ENCODE measurements at regions not wholly inside any gene's neighbourhood (a gene's known extent, or its start where the extent isn't known, plus 50 kb on each side); places are given as distances from the start of the nearest gene placed in this dataset.
"Not testable (repeated sequence)": the region's sequence is repeated elsewhere in the genome, so short reads cannot be mapped to it uniquely, and the experiment has no call there.

DNA sequence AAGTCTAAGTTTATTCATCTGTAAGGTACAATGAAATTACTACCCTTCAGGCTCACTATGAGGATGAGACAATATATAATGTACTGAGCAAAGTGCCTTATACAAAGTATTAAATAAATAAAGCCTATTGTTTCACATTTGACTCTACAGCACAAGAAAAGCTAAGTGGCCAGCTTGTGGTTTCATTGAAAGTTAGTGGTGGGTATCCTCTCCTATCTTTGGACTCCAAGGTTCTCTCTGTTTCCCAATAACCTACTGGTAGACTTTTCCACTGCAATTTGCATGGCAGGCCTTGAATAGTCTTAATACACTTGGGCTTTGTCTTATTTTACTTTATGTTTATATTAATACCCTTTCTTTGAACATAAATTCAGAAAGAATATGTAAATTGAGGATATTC is 262.7 kb downstream of the DEPDC1B start:
- no peak for DNase-seq

DNA sequence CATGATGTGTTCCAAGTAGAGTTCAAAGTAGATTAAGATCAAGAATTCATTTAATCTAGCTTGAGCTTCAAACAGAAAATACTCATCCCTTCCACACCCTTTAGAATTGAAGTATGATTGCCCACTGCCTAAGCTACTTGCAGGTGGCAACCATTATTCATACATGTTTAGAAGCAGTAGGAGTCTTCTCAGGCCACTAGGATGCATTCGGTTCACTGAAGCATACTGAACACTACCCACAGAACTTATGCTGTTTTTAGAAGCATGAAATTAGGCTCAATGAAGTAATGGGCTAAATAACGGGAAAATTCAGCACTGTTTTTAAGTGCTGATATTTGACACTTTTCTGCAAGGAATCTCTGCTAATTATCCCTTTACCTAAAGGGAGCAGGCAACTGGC is 263.4 kb downstream of the DEPDC1B start:
- DNase-seq, result no peak

DNA sequence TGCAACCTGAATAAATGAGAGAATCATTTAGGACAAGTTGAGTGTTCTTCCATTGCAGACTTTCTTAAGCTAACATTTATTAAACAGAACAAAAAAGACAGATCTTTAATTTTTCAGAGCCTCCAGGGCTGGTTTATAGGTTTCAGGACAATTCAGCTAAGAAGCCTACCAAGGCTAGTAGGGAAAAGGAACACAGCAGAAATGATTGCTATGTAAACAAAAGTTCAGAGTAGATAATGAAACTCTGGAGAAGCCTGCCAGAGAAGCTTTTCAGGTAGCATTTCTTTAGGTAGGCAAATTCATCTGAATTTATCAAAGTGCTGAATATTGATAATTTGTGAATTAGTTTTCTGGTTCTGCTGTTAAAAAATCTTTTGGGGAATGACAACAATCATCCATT is 264.2 kb downstream of the DEPDC1B start:
- no peak for DNase-seq

DNA sequence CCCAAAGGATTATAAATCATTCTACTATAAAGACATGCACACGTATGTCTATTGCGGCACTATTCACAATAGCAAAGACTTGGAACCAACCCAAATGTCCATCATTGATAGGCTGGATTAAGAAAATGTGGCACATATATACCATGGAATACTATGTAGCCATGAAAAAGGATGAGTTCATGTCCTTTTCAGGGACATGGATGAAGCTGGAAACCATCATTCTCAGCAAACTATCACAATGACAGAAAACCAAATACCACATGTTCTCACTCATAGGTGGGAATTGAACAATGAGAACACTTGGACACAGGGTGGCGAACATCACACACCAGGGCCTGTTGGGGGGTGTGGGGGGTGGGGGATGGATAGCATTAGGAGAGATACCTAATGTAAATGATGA is 273.8 kb downstream of the DEPDC1B start:
- DNase-seq, result not testable (repeated sequence)

DNA sequence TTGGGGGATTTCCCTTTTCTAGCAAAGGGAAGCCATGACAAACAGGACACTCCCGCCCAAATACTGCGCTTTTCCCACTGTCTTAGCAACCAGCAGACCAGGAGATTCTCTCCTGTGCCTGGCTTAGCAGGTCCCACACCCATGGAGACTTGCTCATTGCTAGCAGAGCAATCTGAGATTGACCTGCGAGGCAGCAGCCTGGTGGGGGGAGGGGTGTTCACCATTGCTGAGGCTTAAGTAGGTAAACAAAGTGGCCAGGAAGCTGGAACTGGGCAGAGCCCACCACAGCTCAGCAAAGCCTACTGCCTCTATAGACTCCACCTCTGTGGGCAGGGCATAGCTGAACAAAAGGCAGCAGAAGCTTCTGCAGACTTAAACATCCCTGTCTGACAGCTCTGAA is 279.2 kb downstream of the DEPDC1B start:
- DNase-seq, result not testable (repeated sequence)

DNA sequence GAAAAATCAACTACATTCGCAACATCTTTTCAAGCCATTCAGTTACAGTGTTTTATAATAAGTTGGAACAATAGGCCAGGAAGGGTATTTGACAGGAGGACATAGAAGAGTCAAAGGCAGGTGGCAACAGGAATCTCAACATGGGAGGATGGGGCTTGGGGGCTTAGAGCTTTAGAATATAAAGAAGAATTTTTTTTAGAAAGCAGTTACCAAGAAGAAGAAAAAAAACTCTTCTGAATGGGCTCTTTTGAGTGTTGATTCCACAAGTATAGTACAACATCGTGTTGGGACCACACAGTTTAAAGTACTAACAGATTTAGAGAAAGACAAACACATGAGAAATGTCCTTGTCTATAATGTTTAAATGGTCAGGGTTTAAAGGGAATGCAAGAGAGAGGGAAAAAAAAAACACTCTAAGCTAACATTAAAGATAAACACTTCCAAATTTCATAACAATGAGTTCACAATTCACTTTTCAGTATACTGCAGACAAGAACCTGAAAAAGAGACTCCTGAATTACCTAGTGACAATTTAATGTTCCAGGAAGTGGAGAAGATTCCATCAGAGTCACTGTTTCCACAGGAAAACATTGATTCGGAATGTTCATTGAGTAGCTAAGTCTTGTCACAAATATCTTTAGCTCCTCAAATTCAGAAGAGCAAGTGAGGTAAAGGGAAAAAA is 282.3 kb downstream of the DEPDC1B start:
- no peak for DNase-seq

DNA sequence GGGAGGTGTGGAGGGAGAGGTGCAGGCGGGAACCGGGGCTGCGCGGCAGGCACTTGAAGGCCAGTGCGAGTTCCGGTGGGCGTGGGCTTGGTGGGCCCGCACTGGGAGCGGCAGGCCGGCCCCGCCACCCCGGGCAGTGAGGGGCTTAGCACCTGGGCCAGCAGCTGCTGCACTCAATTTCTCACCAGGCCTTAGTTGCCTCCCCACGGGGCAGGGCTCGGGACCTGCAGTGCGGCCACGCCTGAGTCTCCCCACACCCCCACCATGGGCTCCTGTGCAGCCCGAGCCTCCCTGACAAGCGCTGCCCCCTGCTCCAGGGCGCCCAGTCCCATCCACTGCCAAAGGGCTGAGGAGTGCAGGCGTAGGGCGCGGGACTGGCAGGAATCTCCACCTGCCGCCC is 284.5 kb downstream of the DEPDC1B start:
- no peak for DNase-seq

DNA sequence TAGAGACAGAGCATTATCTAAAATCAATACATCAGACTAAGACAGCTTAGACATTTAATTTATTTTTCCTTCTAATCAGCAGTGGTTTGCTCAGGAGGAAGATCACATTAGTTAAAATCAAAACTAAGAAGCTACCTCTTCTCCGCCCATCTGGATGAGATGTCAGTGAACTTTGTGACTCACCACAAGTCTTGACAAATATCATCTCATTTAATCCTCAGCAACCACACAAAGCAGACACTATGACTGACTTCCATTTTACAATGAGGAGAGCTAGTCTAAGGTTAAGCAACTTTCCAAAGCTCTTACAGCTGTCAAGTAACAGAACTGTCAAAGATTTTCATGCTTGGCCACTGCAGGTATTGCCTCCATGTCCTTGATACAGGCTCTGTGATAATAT is 289.5 kb downstream of the DEPDC1B start:
- no peak for DNase-seq

DNA sequence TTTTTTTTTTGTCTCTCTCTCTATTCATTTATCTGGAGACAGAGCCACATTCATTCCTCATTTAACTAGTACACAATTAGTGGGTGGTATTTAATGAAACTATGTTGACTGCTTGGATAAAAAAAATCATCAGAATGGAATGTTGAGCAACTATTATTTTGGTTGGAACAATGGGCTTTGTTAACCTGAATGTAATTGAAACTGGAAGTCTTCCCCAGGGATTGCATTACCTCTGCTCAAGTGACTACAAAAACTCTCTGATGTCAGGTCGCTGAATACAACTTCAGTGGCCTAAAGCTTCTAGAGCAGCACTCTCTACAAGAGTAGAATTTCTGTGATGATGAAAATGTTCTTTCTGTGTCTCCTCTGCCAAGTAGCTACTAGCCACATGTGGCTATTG is 295.8 kb downstream of the DEPDC1B start:
- no peak for DNase-seq

DNA sequence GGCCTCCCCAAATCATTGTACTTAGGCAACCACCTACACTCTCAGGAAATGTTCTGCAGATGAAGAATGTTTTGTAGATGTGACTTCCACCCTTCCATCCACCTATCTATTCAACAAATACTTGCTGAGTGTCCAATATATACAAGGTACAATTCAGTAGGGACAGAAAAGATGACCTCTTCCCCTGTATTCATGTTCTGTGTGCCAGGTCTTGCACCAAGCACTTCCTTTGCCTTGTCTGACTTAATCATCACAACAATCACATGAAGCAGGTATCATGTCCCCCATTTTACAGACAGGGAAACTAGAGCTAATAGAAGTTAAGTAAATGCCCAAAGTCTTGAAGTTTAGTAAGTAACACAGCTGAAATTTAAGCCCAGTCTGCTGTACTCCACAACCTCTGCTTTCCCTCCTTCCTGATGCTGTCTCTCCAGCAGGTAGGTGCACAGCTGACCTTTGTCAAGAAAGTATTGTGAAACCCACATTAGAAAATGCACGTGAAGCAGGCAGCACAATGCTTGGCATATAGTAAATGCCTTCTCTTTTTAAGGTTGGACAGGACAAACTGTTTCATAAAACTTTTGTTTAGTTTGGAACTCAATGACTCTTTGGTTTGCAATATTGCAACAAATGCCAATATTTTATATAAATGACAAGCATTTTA is 296.5 kb downstream of the DEPDC1B start:
- no peak for DNase-seq

DNA sequence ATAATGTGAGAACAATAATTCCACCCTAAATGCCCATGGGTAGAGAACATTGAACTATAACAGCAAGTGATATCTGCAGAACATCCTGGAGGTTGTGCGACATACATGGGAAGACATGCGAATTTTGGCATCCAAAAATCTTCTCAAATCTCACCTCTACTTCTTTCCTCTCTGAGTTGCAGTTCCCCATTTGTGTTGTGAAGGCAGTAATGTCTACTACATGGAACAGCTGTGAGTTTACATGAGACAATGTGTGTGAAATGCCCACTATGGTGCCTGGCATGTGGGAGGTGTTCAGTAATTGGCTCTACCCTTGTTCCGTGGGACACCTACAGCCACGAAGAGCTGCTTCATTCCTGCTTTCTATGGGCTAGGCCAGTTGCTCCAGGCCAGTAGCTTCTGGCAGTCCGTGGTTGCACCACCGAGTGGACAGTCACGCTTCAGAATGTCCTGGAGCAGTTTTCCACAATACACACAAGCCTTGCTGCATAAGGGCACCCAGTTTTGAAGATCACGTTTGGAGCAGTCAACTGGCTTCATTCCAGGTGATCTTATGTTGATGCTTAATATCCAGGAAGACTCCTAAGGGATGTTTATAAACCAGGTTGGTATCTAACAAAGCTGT is 297.7 kb downstream of the DEPDC1B start:
- no peak for DNase-seq

DNA sequence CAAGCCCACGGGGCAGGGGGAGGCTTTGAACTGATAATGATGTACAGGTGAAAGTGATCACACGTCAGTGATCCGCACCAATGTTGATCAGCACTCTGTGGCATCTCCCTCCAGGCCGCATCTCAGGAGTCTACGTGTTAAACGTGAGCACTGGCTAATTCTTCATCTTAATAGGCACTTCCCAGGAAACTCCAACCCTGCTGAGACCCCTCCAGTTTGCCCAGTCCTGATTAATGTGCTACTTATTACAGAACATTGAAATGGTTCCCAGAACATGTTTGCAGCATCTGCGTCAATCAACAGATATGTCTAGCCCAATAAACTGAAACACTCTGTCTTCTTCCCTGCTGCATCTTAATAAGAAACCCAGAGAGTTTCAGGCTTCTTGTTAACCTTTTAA is 298.4 kb downstream of the DEPDC1B start:
- DNase-seq, result no peak

DNA sequence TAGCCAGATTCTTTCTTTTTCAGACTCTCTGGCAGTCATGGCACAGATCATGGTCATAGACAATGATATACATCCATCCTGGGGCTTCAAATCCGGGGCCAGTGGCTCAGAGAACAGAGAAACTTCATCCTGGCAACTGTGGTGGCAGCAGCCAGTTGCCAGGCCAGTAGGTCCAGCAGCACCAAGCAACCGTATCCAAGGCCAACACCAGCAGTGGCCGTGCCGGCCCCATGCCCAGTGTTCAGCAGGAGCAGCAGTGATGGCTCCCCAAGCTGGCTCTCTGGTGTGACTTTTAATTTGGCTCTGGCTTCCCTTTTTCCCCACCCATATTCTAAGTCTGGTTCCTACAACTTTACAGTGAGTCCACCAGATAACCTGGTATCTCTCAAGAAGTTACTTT is 300.5 kb downstream of the DEPDC1B start:
- no peak for DNase-seq

DNA sequence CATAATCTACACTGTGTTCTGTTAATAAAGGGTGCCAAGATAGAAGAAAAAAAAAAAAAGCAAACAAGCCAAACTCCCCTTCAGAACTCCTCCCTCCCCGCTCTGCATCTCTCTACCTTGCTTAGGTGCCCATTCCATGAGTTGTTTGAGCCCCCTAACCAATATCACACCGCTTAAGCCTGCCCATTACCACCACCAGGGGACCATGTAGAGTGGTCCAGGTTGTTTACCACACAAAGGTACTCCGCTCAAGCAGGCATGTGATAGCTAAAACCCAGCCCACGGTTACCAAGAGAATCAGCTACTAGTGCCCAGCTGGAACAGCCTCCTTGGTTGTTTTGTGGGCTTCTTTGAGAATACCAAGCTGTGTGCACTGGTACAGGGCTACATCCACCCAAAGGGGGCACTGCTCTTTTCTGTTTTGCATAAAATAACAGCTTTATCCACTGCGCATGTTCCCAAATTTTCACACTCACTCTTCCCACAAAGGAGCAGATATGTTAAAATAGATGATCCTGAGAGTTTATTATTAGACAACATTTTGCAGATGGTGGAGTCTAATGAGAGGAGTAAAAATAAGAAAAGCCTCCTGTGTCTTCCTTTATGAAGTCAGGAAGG is 304.1 kb downstream of the DEPDC1B start:
- no peak for DNase-seq

DNA sequence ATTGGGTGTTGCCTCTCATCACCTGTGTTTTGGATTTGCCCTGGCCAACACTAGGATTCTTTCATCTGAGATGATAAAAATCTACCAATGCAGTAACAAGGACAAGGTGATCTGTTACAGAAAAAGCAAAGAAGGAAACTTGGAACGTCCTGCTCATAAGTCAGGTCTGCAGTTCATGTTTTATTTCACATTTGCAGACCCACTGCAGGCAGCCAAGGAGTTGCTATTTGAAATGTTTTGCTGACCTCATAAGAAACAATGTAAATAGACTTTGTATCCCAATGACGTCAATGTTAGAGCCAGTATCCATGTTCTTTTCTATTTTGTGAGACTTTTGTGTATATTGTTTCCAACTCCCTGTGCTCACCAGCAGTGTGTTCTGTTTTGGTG is 312.9 kb downstream of the DEPDC1B start:
- no peak for DNase-seq

DNA sequence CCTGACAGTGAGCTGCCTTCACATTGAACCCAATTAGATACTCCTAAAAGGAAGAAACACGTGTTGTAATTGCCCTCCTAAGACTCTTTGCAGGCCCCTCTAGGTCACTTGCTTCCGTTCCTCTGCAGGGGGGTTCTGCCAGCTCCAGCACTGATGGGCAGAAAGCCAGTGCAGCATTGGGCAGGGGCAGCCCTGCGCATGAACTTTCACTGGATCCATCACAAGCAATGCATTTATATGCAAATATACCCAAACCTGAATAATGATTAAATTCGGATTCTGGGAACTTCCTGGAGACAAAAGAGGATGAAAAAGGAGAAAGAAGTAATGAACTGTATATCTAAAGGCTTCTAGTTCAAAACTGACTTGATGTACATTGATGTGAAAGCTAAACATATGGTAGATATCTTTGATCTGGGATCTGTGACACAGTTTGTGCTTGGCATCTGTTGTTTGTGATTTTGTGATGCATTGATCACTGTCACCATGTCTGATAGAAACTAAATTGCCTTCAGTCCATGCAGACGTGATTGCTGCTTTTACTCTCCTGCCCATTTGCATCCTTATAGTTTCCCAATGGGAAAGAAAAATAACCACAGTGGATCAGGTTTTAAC is 313.4 kb downstream of the DEPDC1B start:
- DNase-seq, result no peak

DNA sequence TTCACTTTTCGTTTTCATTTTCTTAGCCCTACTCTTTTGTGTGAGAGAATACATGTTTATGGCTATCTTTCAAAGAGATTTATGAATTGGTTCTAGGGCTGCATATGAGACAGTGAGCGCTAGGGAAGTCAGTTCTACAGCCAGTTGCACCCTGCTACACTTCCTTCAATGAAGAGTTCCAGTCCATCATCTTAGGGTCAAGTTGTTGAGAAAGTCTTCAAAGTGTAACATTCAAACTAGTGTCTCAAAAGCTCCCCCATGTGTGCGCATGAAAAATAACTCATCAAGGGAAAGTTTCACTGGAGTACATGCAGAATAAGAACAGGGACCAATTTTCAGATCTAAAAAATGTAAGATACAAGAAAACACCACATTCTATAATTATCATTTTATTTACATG is 317.2 kb downstream of the DEPDC1B start:
- DNase-seq, result no peak

DNA sequence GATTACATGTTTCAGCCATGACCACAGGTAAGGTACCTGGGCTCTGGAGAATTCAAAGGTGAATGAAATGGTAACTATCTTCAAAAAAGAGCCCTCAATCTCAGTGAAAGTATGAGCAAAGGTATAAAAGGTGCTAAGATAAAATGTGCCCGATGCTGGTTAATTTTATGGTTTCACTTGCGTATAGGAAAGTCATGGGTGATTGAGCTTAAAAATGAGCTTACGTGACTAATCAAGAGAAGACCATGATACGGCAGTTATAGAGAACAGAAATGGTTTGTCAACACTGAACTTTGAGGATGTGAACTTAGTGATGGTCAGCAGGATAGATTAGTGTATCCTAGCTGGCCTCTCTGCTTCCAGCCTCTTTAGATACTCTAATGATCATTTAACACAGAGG is 320.1 kb downstream of the DEPDC1B start:
- DNase-seq, result no peak

DNA sequence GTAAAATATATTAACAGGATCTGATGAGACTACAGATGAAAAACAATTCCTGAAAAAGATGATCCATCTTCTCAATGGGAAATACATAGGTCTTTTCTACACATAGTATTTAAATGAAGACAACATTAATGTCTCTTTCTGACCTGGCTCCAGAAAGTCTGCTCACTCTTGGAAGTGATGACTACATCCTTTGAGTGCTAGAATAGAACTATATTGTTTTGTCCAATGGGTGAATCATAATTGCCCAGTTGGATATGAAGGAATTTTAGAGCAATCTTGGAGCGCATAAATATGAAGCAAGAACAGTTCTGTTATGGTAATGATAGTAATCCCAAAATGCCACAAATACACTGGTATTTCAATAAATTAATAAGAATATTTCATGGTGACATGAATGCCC is 322.1 kb downstream of the DEPDC1B start:
- DNase-seq, result no peak

DNA sequence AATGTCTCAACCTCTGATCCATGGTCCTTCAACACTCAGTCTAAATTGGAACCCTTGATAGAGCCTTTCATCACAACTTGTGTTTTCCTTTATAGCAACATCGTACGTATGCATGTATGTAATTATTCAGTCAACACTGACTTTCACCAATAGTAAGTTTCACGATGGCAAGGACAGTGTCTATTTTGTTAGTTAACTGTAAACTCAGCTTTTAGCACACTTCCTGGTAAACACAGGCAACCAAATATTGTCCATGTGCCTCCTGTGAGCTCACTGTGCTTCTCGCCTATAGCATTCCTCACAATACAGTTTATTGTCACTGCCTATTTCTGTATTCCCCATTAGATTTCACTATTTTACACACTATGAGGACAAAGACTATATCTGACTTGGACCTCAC is 323.1 kb downstream of the DEPDC1B start:
- DNase-seq, result no peak

DNA sequence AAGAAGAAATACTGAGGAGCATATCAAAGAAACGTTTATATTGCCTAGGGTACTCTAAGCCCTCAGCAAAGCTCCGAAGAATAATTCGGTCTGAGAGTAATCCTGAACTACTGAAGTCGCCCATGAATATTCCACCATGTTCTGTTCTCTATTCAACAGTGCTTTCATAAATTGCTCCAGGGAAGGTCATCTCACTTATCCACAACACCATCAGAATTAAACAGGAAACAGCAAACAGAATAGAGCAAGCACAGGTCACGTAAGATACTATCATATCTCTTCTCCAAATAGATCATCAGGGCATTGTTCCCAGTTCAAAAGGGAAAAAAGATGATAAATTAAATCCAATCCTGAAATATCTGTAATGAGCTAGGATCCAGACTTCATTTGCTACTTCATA is 325.6 kb downstream of the DEPDC1B start:
- no peak for DNase-seq

DNA sequence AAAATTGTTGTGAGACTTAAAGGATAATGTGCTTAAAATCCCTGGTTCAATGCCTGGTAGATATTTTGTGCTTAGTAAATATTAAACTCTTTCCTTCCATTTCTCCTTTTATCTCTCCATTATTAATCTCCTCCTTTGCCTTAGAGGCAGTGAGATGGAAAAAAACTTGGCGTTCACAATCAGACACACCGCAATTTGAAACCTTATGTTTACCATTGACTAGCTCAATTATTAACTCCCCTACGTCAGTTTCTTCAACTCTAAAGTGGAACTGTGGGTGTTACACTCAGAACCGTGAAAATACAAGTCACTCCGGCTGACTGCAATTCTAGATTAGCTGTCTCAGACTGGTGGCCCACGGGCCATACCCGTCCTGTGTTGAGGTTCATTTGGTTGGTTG is 327.2 kb downstream of the DEPDC1B start:
- no peak for DNase-seq

DNA sequence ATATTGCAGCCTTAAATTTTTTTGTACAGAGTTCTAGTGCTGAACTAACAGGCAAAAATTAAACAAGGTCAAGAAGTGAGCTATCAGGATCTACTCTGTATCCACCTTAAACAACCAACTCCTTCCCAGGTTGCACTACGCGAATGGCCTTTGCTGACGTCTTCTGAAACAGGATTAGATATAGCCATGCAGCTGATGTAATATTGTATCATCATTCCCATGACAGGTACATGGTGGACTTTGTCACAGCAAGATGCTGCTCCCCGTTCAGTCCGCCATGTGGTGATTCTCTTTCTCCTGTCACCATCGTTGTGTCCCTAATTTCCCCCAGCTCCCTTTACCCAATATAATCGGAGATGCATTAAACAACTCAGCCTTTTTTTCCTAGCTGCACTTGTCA is 328.9 kb downstream of the DEPDC1B start:
- no peak for DNase-seq

DNA sequence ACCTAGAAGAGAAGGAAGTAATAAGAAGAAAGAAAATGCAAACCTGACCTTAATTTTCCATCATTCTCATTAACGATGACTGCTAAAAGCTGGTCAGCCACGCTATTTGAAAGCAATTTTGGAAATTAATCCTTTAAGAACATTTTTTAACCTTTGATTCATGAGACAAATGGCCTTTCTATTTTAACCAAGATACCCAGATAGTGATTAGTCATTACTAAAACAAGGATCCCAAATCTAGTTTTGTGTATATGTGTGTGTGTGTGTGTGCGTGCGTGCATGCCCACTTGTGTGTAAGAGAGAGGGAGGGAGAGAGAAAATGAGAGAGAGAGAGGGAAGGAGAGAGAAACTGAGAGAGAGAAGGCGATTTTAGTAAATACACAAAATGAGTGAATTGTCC is 329.5 kb downstream of the DEPDC1B start:
- no peak for DNase-seq
